ENCODE measurements at regions not wholly inside any gene's neighbourhood (a gene's known extent, or its start where the extent isn't known, plus 50 kb on each side); places are given as distances from the start of the nearest gene placed in this dataset.

DNA sequence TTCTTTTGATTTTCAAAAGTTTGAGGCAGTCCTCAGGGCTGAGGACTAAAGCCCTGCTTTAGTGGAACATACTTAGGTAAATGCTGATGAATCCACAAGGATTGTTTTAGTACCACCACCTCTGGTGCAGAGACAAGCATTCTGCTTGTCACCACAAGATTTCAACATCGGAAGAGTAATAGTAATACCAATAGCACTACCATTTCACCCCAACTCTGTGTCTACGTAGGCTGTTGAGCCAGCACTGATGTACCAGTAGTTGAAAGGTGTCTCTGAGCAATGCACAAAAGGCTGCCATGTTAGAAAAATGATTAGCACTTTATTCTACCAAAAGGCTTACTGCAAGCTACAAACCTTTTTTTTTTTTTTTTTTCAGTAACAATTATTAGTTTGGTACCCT lies 213.2 kb upstream of the SLC24A2 start:
- FAIRE-seq: no peak
- TF ChIP-seq POLR2AphosphoS5 (IDR thresholded peaks at IDR 0.05; ENCODE audit: low read depth, low read length): no peak
- no peak for TF ChIP-seq SPI1 (IDR thresholded peaks at IDR 0.05; ENCODE audit: low read depth, low read length)
- no peak for TF ChIP-seq POLR2A (IDR thresholded peaks at IDR 0.05; ENCODE audit: low read depth, low read length)
- no peak for TF ChIP-seq TAF1 (IDR thresholded peaks at IDR 0.05; ENCODE audit: low read depth, low read length)
- no peak for TF ChIP-seq PAX5 (IDR thresholded peaks at IDR 0.05; ENCODE audit: insufficient read depth, low read length, severe bottlenecking)
- TF ChIP-seq POU2F2 (IDR thresholded peaks at IDR 0.05; ENCODE audit: low read depth, low read length): no peak
- no peak for DNase-seq (ENCODE audit: insufficient read length, low spot score)

DNA sequence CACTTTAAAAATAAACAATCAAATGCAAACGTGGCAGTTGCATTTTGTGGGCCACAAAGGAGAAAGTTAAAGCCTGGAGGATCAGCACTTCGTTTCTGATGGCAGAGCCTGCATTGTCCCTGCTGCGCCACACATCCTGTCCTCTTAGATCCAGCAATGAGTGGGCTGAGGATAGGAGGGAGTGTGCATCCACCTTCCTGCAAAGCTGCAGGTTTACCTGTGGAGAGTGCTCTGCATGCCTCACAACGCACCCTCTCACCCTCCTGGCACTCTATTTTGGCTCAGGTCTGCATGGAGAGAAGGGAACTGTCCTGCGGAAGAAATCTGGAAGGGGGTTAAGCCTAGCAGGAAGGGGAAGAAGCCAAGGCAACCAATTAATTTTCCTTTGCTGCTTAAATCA lies 212.2 kb upstream of the SLC24A2 start:
- FAIRE-seq: no peak
- TF ChIP-seq SPI1 (IDR thresholded peaks at IDR 0.05; ENCODE audit: low read depth, low read length): no peak
- no peak for TF ChIP-seq POLR2A (IDR thresholded peaks at IDR 0.05; ENCODE audit: low read depth, low read length)
- TF ChIP-seq TAF1 (IDR thresholded peaks at IDR 0.05; ENCODE audit: low read depth, low read length): no peak
- no peak for TF ChIP-seq POU2F2 (IDR thresholded peaks at IDR 0.05; ENCODE audit: low read depth, low read length)
- no peak for TF ChIP-seq POLR2AphosphoS5 (IDR thresholded peaks at IDR 0.05; ENCODE audit: low read depth, low read length)
- no peak for TF ChIP-seq PAX5 (IDR thresholded peaks at IDR 0.05; ENCODE audit: insufficient read depth, low read length, severe bottlenecking)

DNA sequence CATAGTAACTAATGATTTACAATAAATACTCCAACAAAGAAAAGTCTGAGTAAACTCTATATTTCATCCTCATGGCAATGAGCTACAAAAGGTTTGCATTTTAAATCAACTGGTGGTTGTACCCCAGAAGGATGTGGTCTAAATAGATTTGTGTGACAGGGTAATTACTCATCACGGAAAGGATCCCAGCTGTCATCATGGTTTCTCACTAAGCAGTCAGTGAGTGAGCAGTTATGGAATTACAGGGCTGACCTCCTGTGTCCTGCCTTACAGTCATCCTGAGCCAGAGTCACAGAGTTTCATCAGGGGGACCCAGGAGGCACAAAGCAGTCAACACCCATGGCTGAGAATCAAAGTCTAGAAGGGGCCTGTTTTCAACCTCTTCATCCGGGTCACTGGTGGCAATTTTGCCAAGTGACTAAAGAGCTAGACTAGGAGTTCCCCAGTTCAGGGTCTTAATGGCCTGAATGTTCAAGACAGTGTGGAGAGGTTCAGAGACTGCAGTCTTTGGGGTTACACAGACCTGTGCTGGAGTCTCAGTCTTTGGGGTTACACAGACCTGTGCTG lies 210.7 kb upstream of the SLC24A2 start:
- TF ChIP-seq TAF1 (IDR thresholded peaks at IDR 0.05; ENCODE audit: low read depth, low read length): no peak
- TF ChIP-seq PAX5 (IDR thresholded peaks at IDR 0.05; ENCODE audit: insufficient read depth, low read length, severe bottlenecking): no peak
- TF ChIP-seq POLR2AphosphoS5 (IDR thresholded peaks at IDR 0.05; ENCODE audit: low read depth, low read length): no peak
- TF ChIP-seq POLR2A (IDR thresholded peaks at IDR 0.05; ENCODE audit: low read depth, low read length): no peak
- no peak for TF ChIP-seq SPI1 (IDR thresholded peaks at IDR 0.05; ENCODE audit: low read depth, low read length)
- peak; percentile 61; the same call in 1 of the 2 replicates for TF ChIP-seq POU2F2 (IDR thresholded peaks at IDR 0.05; ENCODE audit: low read depth, low read length)
- DNase-seq (ENCODE audit: insufficient read length, low spot score) (no peak), FAIRE-seq (peak; percentile 81)

More for the DNA sequence above, 212.2 kb upstream of the SLC24A2 start:
- DNase-seq (ENCODE audit: insufficient read length, low spot score): no peak

DNA sequence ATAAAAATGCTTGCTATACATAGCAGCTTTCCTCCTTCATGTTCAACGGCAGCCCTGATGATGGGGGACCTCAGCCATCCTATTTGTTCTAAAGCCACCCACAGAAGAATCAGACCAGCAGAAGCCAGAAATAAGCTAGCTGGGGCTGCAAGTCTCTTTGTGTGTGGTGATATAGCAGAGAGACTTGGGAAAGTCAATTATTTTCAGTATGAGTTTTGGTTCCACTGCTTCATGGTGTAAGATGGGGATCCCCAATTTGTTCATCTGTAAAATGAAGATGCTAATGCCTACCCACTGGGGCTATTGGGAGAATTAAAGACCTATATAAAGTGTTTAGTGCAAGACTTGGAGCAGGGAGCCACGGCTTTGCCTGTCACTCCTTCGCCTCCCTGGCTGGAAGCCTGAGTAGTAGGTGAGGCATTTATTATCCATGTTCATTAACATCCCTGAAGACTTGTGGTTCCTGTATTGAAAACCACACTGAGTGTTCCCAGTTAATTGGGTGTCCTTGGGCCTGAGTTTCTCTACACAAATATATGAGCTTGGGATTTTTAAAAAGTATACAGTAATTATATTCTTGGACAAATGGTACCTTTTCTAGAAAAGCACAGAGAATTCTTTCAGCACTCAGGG lies 210.1 kb upstream of the SLC24A2 start:
- FAIRE-seq (no peak), DNase-seq (ENCODE audit: insufficient read length, low spot score) (no peak)
- TF ChIP-seq POLR2A (IDR thresholded peaks at IDR 0.05; ENCODE audit: low read depth, low read length): no peak
- no peak for TF ChIP-seq POLR2AphosphoS5 (IDR thresholded peaks at IDR 0.05; ENCODE audit: low read depth, low read length)
- no peak for TF ChIP-seq POU2F2 (IDR thresholded peaks at IDR 0.05; ENCODE audit: low read depth, low read length)
- TF ChIP-seq PAX5 (IDR thresholded peaks at IDR 0.05; ENCODE audit: insufficient read depth, low read length, severe bottlenecking): no peak
- no peak for TF ChIP-seq TAF1 (IDR thresholded peaks at IDR 0.05; ENCODE audit: low read depth, low read length)
- TF ChIP-seq SPI1 (IDR thresholded peaks at IDR 0.05; ENCODE audit: low read depth, low read length): no peak

DNA sequence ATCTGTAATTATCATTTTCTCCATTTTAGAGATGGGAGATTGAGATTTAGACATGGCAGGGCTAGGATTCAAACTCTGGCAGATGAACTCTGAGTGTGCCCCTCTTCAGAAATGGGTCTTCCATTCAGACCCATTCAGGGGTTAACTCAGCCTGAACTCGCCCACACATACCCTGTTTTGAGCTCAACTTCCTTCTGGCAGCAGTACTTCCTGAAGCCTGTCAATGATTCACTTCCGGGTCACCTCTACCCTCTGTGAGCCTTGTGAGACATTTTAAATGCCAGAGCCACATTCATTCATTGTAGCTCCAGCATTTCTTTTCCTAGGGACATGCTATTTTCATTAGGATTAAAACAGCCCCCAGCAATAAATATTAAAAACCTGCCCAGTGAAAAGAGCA lies 209.3 kb upstream of the SLC24A2 start:
- TF ChIP-seq POLR2A (IDR thresholded peaks at IDR 0.05; ENCODE audit: low read depth, low read length) (no peak), PAX5 (IDR thresholded peaks at IDR 0.05; ENCODE audit: insufficient read depth, low read length, severe bottlenecking) (no peak), TAF1 (IDR thresholded peaks at IDR 0.05; ENCODE audit: low read depth, low read length) (no peak), SPI1 (IDR thresholded peaks at IDR 0.05; ENCODE audit: low read depth, low read length) (no peak), POLR2AphosphoS5 (IDR thresholded peaks at IDR 0.05; ENCODE audit: low read depth, low read length) (no peak), POU2F2 (IDR thresholded peaks at IDR 0.05; ENCODE audit: low read depth, low read length) (no peak)
- FAIRE-seq: no peak
- DNase-seq (ENCODE audit: insufficient read length, low spot score): no peak

DNA sequence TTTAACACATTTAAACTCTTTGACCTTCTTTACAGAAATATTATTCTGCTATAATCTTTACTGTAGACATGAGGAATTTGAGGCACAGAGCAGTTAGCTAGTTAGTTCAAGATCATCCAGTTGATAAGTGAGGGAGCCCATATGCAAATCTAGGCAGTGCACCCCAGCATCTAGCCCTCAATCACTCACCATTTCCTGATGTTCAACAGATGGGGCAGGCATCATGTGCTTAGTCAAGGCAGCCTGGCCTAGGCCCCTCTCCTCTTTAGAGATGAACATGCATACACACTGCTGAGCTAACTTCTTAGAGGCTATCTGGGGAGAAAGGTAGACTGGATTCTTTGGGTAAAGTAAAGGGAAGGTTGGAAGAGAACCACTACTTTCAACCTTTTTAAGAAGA lies 206.8 kb upstream of the SLC24A2 start:
- DNase-seq (ENCODE audit: insufficient read length, low spot score) (no peak), FAIRE-seq (no peak)
- TF ChIP-seq PAX5 (IDR thresholded peaks at IDR 0.05; ENCODE audit: insufficient read depth, low read length, severe bottlenecking) (no peak), POU2F2 (IDR thresholded peaks at IDR 0.05; ENCODE audit: low read depth, low read length) (no peak), POLR2A (IDR thresholded peaks at IDR 0.05; ENCODE audit: low read depth, low read length) (no peak), TAF1 (IDR thresholded peaks at IDR 0.05; ENCODE audit: low read depth, low read length) (no peak), SPI1 (IDR thresholded peaks at IDR 0.05; ENCODE audit: low read depth, low read length) (no peak), POLR2AphosphoS5 (IDR thresholded peaks at IDR 0.05; ENCODE audit: low read depth, low read length) (no peak)

DNA sequence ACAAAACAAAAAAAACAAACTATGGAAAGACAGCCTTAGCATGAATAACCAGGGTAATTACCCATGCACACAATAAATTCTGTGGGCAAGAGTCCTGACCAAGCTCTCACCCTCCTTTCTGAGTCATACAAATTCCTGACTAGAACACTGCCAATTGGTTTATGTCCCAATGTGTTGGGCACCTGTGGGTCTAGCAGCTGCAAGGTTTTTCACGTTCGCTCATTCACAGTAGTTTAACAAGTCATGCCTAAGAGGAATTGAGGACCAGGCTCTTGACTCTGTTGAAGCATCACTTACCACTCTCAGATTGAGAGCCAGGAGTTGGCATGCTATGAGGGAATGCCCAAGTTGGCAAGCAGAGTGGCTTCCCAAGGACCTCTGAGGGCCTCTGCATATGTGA lies 205.5 kb upstream of the SLC24A2 start:
- FAIRE-seq: no peak
- DNase-seq (ENCODE audit: insufficient read length, low spot score): no peak

DNA sequence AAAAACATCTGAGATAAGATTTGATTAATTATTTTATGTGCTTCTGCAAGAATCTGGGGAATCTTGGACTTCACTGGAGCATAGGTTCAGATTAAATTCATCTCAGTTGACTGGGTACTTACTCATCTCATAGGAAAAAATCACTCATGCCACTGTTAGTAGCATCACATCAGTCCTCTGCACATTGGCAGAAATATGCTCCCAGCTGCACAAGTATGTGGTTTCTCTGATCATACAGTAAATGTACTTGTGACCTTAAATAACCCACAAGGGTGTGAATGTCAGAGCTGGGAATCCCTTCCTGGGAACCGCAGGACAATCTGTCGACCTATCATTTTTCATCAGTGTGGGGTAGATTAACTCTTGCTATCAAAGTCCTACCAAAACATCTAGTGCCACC lies 203.7 kb upstream of the SLC24A2 start:
- DNase-seq (ENCODE audit: insufficient read length, low spot score) (no peak), FAIRE-seq (no peak)
- TF ChIP-seq PAX5 (IDR thresholded peaks at IDR 0.05; ENCODE audit: insufficient read depth, low read length, severe bottlenecking): no peak
- TF ChIP-seq POLR2A (IDR thresholded peaks at IDR 0.05; ENCODE audit: low read depth, low read length): no peak
- TF ChIP-seq SPI1 (IDR thresholded peaks at IDR 0.05; ENCODE audit: low read depth, low read length): no peak
- TF ChIP-seq POLR2AphosphoS5 (IDR thresholded peaks at IDR 0.05; ENCODE audit: low read depth, low read length): no peak
- TF ChIP-seq POU2F2 (IDR thresholded peaks at IDR 0.05; ENCODE audit: low read depth, low read length): no peak
- TF ChIP-seq TAF1 (IDR thresholded peaks at IDR 0.05; ENCODE audit: low read depth, low read length): no peak

More for the DNA sequence above, 205.5 kb upstream of the SLC24A2 start:
- TF ChIP-seq PAX5 (IDR thresholded peaks at IDR 0.05; ENCODE audit: insufficient read depth, low read length, severe bottlenecking) (no peak), POU2F2 (IDR thresholded peaks at IDR 0.05; ENCODE audit: low read depth, low read length) (no peak), SPI1 (IDR thresholded peaks at IDR 0.05; ENCODE audit: low read depth, low read length) (no peak), TAF1 (IDR thresholded peaks at IDR 0.05; ENCODE audit: low read depth, low read length) (no peak), POLR2A (IDR thresholded peaks at IDR 0.05; ENCODE audit: low read depth, low read length) (no peak), POLR2AphosphoS5 (IDR thresholded peaks at IDR 0.05; ENCODE audit: low read depth, low read length) (no peak)

DNA sequence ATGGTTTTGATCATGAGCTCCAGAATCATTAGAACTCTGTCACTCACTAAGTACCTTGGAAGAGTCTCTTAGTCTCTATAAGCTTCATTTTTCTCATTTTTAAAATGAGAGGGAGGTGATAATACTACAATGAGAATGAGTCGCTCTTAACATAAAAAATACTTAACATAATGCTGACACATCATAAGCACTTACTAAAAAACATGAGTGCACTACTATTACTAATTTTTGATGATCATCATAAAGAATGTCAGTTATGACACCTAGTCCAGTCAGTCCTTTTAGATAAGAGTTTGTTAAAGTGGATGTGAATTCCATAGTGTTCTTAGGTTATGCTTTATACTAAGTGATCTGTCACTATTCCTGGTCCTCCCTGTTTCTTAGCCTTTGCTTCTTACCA lies 200.4 kb upstream of the SLC24A2 start:
- TF ChIP-seq PAX5 (IDR thresholded peaks at IDR 0.05; ENCODE audit: insufficient read depth, low read length, severe bottlenecking) (no peak), POLR2AphosphoS5 (IDR thresholded peaks at IDR 0.05; ENCODE audit: low read depth, low read length) (no peak), POU2F2 (IDR thresholded peaks at IDR 0.05; ENCODE audit: low read depth, low read length) (no peak), POLR2A (IDR thresholded peaks at IDR 0.05; ENCODE audit: low read depth, low read length) (no peak), TAF1 (IDR thresholded peaks at IDR 0.05; ENCODE audit: low read depth, low read length) (no peak), SPI1 (IDR thresholded peaks at IDR 0.05; ENCODE audit: low read depth, low read length) (no peak)
- no peak for FAIRE-seq
- DNase-seq (ENCODE audit: insufficient read length, low spot score): no peak

Data from GM12891 (cell line).